MCF 10A (cell line): ENCODE measurements at regions not wholly inside any gene's neighbourhood (a gene's known extent, or its start where the extent isn't known, plus 50 kb on each side); places are given as distances from the start of the nearest gene placed in this dataset.
"Not testable (repeated sequence)": the region's sequence is repeated elsewhere in the genome, so short reads cannot be mapped to it uniquely, and the experiment has no call there.

Experiments used
- BruUV-seq: library from RNA; stranded (reverse); fragments of 400-500 nt; replicated peaks from 2 replicates; lab custom pipeline; 2021; lab: Mats Ljungman, UMichigan
- CTCF ChIA-PET: fragments of 300-600 bp; sonication (Branson Sonifier 250); formaldehyde crosslinking; extraction: SDS; loops from one replicate; lab custom pipeline; 2021; ENCODE audit warnings: antibody characterized with exemption, inconsistent platforms; lab: Yijun Ruan, JAX
- POLR2A ChIA-PET: fragments of 300-600, 350-650 bp; sonication (Branson Sonifier 250); formaldehyde crosslinking; extraction: SDS; loops from one replicate; lab custom pipeline; 2020; ENCODE audit warnings: antibody characterized with exemption, inconsistent platforms; lab: Yijun Ruan, JAX
- DNase-seq: peaks from one replicate; pipeline ENCODE4 v3.0.0-alpha.2; 2018; ENCODE audit not compliant: unreplicated experiment
- H3K27ac Mint-ChIP-seq: one replicate; pipeline ENCODE4 v1.8.0; 2022; ENCODE audit warnings: mild to moderate bottlenecking, low read depth, mixed read lengths; ENCODE audit not compliant: unreplicated experiment
- H3K27me3 Mint-ChIP-seq: one replicate; pipeline ENCODE4 v1.8.0; 2022; ENCODE audit warnings: mixed read lengths; ENCODE audit not compliant: insufficient read depth, unreplicated experiment
- H3K36me3 Mint-ChIP-seq: one replicate; pipeline ENCODE4 v1.8.0; 2022; ENCODE audit warnings: mild to moderate bottlenecking, moderate library complexity, mixed read lengths; ENCODE audit not compliant: insufficient read depth, unreplicated experiment
- H3K4me1 Mint-ChIP-seq: one replicate; pipeline ENCODE4 v1.8.0; 2022; ENCODE audit warnings: mixed read lengths; ENCODE audit not compliant: insufficient read depth, unreplicated experiment
- H3K4me3 Mint-ChIP-seq: one replicate; pipeline ENCODE4 v1.8.0; 2022; ENCODE audit warnings: mild to moderate bottlenecking, moderate library complexity, mixed read lengths; ENCODE audit not compliant: unreplicated experiment
- H3K9me3 Mint-ChIP-seq: one replicate; pipeline ENCODE4 v1.8.0; 2022; ENCODE audit warnings: mixed read lengths; ENCODE audit not compliant: unreplicated experiment
- intact Hi-C: fragments of 100-400 bp; cut with micrococcal nuclease; formaldehyde crosslinking; loops from 2 replicates; pipeline ENCODE4 v1.14.1; 2022
- TF ChIP-seq, protein P1 (sequence below): fragments of 200-600 bp; IDR thresholded peaks from one replicate; pipeline ENCODE4 v1.8.0; 2022; ENCODE audit warnings: antibody characterized with exemption, mild to moderate bottlenecking; ENCODE audit not compliant: unreplicated experiment

DNA sequence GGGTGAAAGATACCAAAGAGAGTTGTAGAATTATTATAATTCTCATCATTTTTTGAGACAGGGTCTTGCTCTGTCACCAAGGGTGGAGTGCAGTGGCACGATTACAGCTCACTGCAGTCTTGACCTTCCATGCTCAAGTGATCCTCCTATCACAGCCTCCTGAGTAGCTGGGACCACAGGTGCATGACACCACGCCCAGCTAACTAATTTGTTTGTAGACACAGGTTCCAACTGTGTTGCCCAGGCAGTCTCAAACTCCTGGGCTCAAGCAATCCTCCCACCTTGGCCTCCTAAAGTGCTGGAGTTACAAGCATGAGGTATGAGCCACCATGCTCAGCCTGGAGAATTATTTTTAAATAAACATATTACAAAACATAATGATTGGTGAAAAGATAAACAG, 92.8 kb upstream of the MSH6 start:
- peaks cover 5% of the 10 kb centered on the region for H3K4me1 Mint-ChIP-seq
- H3K27me3 Mint-ChIP-seq = no peaks in the 10 kb centered on the region
- intact Hi-C loops = no loop called here
- no TSS peak for BruUV-seq
- POLR2A ChIA-PET = no interaction called here
- no peak overlapping the region for H3K27ac Mint-ChIP-seq
- CTCF ChIA-PET = no interaction called here
- DNase-seq = no peak
- H3K36me3 Mint-ChIP-seq = no peaks in the 10 kb centered on the region
- H3K4me3 Mint-ChIP-seq = no peak overlapping the region
- TF ChIP-seq, protein P1, sequence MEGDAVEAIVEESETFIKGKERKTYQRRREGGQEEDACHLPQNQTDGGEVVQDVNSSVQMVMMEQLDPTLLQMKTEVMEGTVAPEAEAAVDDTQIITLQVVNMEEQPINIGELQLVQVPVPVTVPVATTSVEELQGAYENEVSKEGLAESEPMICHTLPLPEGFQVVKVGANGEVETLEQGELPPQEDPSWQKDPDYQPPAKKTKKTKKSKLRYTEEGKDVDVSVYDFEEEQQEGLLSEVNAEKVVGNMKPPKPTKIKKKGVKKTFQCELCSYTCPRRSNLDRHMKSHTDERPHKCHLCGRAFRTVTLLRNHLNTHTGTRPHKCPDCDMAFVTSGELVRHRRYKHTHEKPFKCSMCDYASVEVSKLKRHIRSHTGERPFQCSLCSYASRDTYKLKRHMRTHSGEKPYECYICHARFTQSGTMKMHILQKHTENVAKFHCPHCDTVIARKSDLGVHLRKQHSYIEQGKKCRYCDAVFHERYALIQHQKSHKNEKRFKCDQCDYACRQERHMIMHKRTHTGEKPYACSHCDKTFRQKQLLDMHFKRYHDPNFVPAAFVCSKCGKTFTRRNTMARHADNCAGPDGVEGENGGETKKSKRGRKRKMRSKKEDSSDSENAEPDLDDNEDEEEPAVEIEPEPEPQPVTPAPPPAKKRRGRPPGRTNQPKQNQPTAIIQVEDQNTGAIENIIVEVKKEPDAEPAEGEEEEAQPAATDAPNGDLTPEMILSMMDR = no peak
- no peaks in the 10 kb centered on the region for H3K9me3 Mint-ChIP-seq

DNA sequence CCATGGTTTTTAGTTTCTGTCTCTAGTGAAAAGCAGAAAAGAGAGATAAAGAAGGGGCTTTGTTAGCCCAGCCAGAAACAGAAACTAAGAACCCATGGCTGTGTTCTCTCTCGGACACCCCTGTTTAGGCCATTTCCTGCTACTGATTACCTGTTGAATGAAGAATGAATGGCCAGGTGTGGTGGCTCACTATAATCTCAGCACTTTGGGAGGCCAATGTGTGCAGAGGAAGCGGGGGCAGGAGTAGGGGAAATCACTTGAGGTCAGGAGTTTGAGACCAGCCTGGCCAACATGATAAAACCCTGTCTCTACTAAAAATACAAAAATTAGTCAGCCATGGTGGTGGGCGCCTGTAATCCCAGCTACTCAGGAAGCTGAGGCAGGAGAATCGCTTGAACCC, 93.8 kb upstream of the MSH6 start:
- intact Hi-C loops, H3K4me1 Mint-ChIP-seq, CTCF ChIA-PET, DNase-seq, H3K4me3 Mint-ChIP-seq, H3K27me3 Mint-ChIP-seq, POLR2A ChIA-PET, H3K27ac Mint-ChIP-seq, H3K36me3 Mint-ChIP-seq, BruUV-seq, H3K9me3 Mint-ChIP-seq: not testable (repeated sequence)

DNA sequence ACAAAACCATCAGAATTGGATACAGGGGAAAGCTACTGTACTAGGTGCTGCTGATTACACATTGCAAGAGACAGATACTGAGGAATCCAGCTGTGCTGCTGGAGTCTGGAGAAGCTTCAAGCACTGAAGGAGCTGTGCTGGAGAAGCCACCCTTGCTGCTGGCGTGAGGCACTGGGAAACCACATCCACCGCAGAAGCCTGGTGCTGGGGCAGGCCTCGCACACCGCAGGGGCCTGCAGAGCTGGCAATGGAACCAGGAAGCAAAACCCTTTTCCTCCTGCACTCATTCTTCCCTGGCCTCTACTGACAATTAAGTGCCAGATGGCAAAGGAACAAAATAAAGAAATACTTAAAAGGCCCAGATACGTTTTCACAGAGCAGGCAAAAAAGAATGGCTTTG, 94.4 kb upstream of the MSH6 start:
- ChIA-PET POLR2A (no interaction called here), CTCF (no interaction called here)
- no TSS peak for BruUV-seq
- peaks cover 5% of the 10 kb centered on the region for H3K4me1 Mint-ChIP-seq
- H3K9me3 Mint-ChIP-seq = no peaks in the 10 kb centered on the region
- no peaks in the 10 kb centered on the region for H3K27me3 Mint-ChIP-seq
- no peak for DNase-seq
- no peaks in the 10 kb centered on the region for H3K36me3 Mint-ChIP-seq
- H3K4me3 Mint-ChIP-seq = no peak overlapping the region
- intact Hi-C loops = no loop called here
- TF ChIP-seq, protein P1 = no peak
- H3K27ac Mint-ChIP-seq = no peak overlapping the region

DNA sequence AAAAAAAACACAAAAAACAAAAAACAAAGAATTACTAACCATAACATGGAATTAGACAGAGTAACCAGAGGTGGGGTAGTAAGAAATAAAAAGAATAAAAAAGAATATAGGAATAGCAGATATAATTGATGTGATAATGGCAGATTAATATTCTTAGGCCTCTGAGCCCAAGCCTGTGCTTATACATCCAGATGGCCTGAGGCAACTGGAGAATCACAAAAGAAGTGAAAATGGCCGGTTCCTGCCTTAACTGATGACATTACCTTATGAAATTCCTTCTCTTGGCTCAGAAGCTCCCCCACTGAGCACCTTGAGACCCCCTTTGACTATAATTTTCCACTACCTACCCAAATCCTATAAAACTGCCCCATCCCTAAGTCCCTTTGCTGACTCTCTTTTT, 95.1 kb upstream of the MSH6 start:
- ChIA-PET POLR2A (no interaction called here), CTCF (no interaction called here)
- intact Hi-C loops = no loop called here
- no peak overlapping the region for H3K4me3 Mint-ChIP-seq
- H3K9me3 Mint-ChIP-seq = no peaks in the 10 kb centered on the region
- H3K27ac Mint-ChIP-seq = no peak overlapping the region
- H3K27me3 Mint-ChIP-seq = no peaks in the 10 kb centered on the region
- TF ChIP-seq, protein P1 = no peak
- no peak for DNase-seq
- no TSS peak for BruUV-seq
- no peaks in the 10 kb centered on the region for H3K36me3 Mint-ChIP-seq
- peaks cover 5% of the 10 kb centered on the region for H3K4me1 Mint-ChIP-seq

DNA sequence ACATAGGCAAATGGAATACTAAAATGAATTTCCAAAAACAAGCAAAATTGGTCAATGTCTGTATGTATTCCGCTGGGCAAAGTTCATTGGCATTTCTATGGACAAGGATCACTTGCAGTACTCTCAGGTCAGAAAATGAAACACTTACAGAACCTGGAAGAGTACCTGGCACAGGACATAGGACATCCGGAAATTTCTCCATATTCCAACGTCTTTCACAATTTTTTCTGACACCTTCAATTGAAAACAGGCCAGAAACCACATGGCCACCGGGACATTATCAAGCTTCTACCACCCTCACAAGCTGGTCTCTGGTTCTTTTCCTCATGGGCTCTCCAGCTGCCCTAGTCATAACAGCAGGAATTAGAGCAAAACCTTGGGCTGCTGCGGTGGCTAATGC, 96.9 kb upstream of the MSH6 start:
- Mint-ChIP-seq H3K4me1 (peaks cover 5% of the 10 kb centered on the region), H3K36me3 (no peaks in the 10 kb centered on the region), H3K4me3 (no peak overlapping the region), H3K27me3 (no peaks in the 10 kb centered on the region), H3K27ac (no peak overlapping the region), H3K9me3 (peaks cover 8% of the 10 kb centered on the region)
- ChIA-PET CTCF (no interaction called here), POLR2A (no interaction called here)
- TF ChIP-seq, protein P1 = no peak
- no TSS peak for BruUV-seq
- DNase-seq = peak; percentile 4
- intact Hi-C loops = no loop called here
